ENCODE measurements at regions not wholly inside any gene's neighbourhood (a gene's known extent, or its start where the extent isn't known, plus 50 kb on each side); places are given as distances from the start of the nearest gene placed in this dataset.

GRCh38 chr11:134915212-134915611 lies 503.2 kb upstream of the B3GAT1 start:
- TF ChIP-seq POLR2A (IDR thresholded peaks at IDR 0.05; ENCODE audit: low read length) (no peak), GATA1 (IDR thresholded peaks at IDR 0.05; ENCODE audit: low read depth, low read length) (no peak)
